ENCODE measurements at regions not wholly inside any gene's neighbourhood (a gene's known extent, or its start where the extent isn't known, plus 50 kb on each side); places are given as distances from the start of the nearest gene placed in this dataset.

GRCh38 chr2:16203691-16204090 lies 263.3 kb downstream of the MYCN start:
- DNase-seq (no peak), ATAC-seq (ENCODE audit: low read depth) (no peak)
- Mint-ChIP-seq H3K27ac (no peak overlapping the region), H3K4me1 (no peaks in the 10 kb centered on the region), H3K27me3 (no peaks in the 10 kb centered on the region), H3K9me3 (peaks cover 6% of the 10 kb centered on the region), H3K36me3 (ENCODE audit: low read depth) (no peaks in the 10 kb centered on the region), H3K4me3 (no peak overlapping the region)
- ChIA-PET CTCF (no interaction called here), POLR2A (no interaction called here)
- intact Hi-C loops (cut with micrococcal nuclease), result no loop called here
- no peak for TF ChIP-seq CTCF (IDR thresholded peaks at IDR 0.05)

- no peak overlapping the region for H3K4me3 Mint-ChIP-seq
- intact Hi-C loops (cut with micrococcal nuclease), result no loop called here
- no peaks in the 10 kb centered on the region for H3K27me3 Mint-ChIP-seq
- ATAC-seq (ENCODE audit: low read depth) (no peak), DNase-seq (no peak)
- H3K27ac Mint-ChIP-seq, result no peak overlapping the region
- H3K4me1 Mint-ChIP-seq, result no peaks in the 10 kb centered on the region
- ChIA-PET CTCF (no interaction called here), POLR2A (no interaction called here)
- no peak for TF ChIP-seq CTCF (IDR thresholded peaks at IDR 0.05)
- no peaks in the 10 kb centered on the region for H3K36me3 Mint-ChIP-seq (ENCODE audit: low read depth)
- H3K9me3 Mint-ChIP-seq, result peaks cover 2% of the 10 kb centered on the region
These were observed 262.7 kb downstream of the MYCN start for GRCh38 chr2:16203069-16203468.

GRCh38 chr2:16202266-16203020 lies 262.1 kb downstream of the MYCN start:
- no peaks in the 10 kb centered on the region for H3K36me3 Mint-ChIP-seq (ENCODE audit: low read depth)
- ATAC-seq (ENCODE audit: low read depth), result no peak

GRCh38 chr2:16201848-16202247 lies 261.5 kb downstream of the MYCN start:
- Mint-ChIP-seq H3K4me3 (no peak overlapping the region), H3K4me1 (no peaks in the 10 kb centered on the region), H3K27ac (no peak overlapping the region), H3K9me3 (no peaks in the 10 kb centered on the region), H3K27me3 (no peaks in the 10 kb centered on the region), H3K36me3 (ENCODE audit: low read depth) (no peaks in the 10 kb centered on the region)
- ChIA-PET CTCF (no interaction called here), POLR2A (no interaction called here)
- DNase-seq, result no peak
- no peak for ATAC-seq (ENCODE audit: low read depth)
- intact Hi-C loops (cut with micrococcal nuclease), result no loop called here
- TF ChIP-seq CTCF (IDR thresholded peaks at IDR 0.05), result no peak

More at GRCh38 chr2:16202266-16203020, 262.1 kb downstream of the MYCN start:
- no peak for TF ChIP-seq CTCF (IDR thresholded peaks at IDR 0.05)
- ChIA-PET CTCF (no interaction called here), POLR2A (no interaction called here)
- intact Hi-C loops (cut with micrococcal nuclease), result no loop called here
- Mint-ChIP-seq H3K27ac (no peak overlapping the region), H3K4me1 (no peaks in the 10 kb centered on the region), H3K9me3 (peaks cover under 1% of the 10 kb centered on the region), H3K4me3 (no peak overlapping the region), H3K27me3 (no peaks in the 10 kb centered on the region)
- DNase-seq, result no peak

GRCh38 chr2:16200554-16201193 lies 260.3 kb downstream of the MYCN start:
- ChIA-PET POLR2A (no interaction called here), CTCF (no interaction called here)
- ATAC-seq (ENCODE audit: low read depth), result no peak
- TF ChIP-seq CTCF (IDR thresholded peaks at IDR 0.05), result no peak
- intact Hi-C loops (cut with micrococcal nuclease), result no loop called here
- H3K9me3 Mint-ChIP-seq, result no peaks in the 10 kb centered on the region
- H3K4me3 Mint-ChIP-seq, result no peak overlapping the region
- no peak for DNase-seq
- no peaks in the 10 kb centered on the region for H3K36me3 Mint-ChIP-seq (ENCODE audit: low read depth)
- no peak overlapping the region for H3K27ac Mint-ChIP-seq
- no peaks in the 10 kb centered on the region for H3K27me3 Mint-ChIP-seq
- no peaks in the 10 kb centered on the region for H3K4me1 Mint-ChIP-seq

Measured in activated B cell treated with CpG ODN at 0.5 μM for 24 hours (primary cell).